ENCODE measurements at regions not wholly inside any gene's neighbourhood (a gene's known extent, or its start where the extent isn't known, plus 50 kb on each side); places are given as distances from the start of the nearest gene placed in this dataset.
"Not testable (repeated sequence)": the region's sequence is repeated elsewhere in the genome, so short reads cannot be mapped to it uniquely, and the experiment has no call there.

GRCh38 chr18:25517881-25518715 lies 166.1 kb upstream of the ZNF521 start:
- Mint-ChIP-seq H3K27ac (no peak overlapping the region), H3K4me1 (peaks cover 3% of the 10 kb centered on the region), H3K9me3 (no peaks in the 10 kb centered on the region), H3K27me3 (no peaks in the 10 kb centered on the region), H3K4me3 (no peak overlapping the region), H3K36me3 (no peaks in the 10 kb centered on the region)
- no peak for DNase-seq

GRCh38 chr18:25516747-25517498 lies 165.0 kb upstream of the ZNF521 start:
- Mint-ChIP-seq H3K27me3 (no peaks in the 10 kb centered on the region), H3K36me3 (no peaks in the 10 kb centered on the region), H3K4me3 (no peak overlapping the region), H3K4me1 (peaks cover 3% of the 10 kb centered on the region), H3K9me3 (no peaks in the 10 kb centered on the region), H3K27ac (no peak overlapping the region)
- no peak for DNase-seq

GRCh38 chr18:25516121-25516520 lies 164.2 kb upstream of the ZNF521 start:
- no peaks in the 10 kb centered on the region for H3K9me3 Mint-ChIP-seq
- H3K27ac Mint-ChIP-seq, result no peak overlapping the region
- no peaks in the 10 kb centered on the region for H3K27me3 Mint-ChIP-seq
- no peaks in the 10 kb centered on the region for H3K36me3 Mint-ChIP-seq
- no peak overlapping the region for H3K4me3 Mint-ChIP-seq
- peaks cover 3% of the 10 kb centered on the region for H3K4me1 Mint-ChIP-seq
- DNase-seq, result no peak

DNA sequence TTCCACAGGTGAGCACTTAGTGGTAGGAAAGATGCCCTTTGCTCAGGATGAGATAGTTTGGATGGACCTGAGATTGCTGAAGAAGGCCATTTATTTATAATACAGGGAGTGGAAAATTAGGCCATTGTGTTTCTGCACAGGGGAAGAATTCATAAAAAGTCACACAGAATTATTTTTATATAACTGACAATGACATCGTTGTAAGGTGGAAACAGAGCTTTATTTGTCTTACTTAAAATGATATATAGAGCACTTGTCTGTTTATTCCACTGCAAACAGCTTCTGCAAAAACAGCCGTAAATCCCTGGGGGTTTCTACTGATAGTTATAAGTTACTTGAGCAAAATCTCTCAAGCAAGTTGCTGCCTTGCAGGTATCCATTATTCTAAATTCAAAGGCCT lies 158.1 kb upstream of the ZNF521 start:
- Mint-ChIP-seq H3K4me1 (no peaks in the 10 kb centered on the region), H3K36me3 (no peaks in the 10 kb centered on the region)
- no peak for DNase-seq

DNA sequence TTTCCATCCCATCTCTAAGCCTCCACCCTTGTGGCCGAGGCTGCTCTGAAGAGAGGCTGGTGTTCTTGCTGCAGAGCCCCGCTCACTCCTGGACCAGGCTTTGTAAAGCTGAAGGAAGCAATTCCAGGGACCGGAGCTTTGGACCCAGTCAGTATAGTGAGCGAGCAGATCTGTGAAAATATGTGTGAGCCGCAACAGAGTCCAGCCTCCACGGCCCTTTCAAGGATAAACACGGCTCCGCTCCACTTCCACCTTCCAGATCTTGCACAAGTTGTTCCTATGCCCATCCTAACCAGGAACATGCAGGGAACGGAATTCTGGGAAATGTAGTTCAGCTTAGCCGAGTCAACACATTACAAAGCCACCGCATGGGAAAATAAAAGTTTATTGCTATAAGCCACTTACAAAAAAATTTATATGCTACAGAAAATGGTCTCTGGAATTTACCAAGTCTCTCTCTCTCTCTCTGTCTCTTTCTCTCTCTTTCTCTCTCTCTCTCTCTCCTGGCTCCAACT lies 151.7 kb upstream of the ZNF521 start:
- H3K4me3 Mint-ChIP-seq, result no peak overlapping the region
- H3K27me3 Mint-ChIP-seq, result peaks cover 14% of the 10 kb centered on the region
- peaks cover 2% of the 10 kb centered on the region for H3K4me1 Mint-ChIP-seq
- no peak for DNase-seq
- no peak overlapping the region for H3K27ac Mint-ChIP-seq
- H3K9me3 Mint-ChIP-seq, result no peaks in the 10 kb centered on the region
- H3K36me3 Mint-ChIP-seq, result no peaks in the 10 kb centered on the region

More for the DNA sequence above, 158.1 kb upstream of the ZNF521 start:
- H3K9me3 Mint-ChIP-seq, result no peaks in the 10 kb centered on the region
- peaks cover 4% of the 10 kb centered on the region for H3K27me3 Mint-ChIP-seq
- H3K27ac Mint-ChIP-seq, result no peak overlapping the region
- H3K4me3 Mint-ChIP-seq, result no peak overlapping the region

DNA sequence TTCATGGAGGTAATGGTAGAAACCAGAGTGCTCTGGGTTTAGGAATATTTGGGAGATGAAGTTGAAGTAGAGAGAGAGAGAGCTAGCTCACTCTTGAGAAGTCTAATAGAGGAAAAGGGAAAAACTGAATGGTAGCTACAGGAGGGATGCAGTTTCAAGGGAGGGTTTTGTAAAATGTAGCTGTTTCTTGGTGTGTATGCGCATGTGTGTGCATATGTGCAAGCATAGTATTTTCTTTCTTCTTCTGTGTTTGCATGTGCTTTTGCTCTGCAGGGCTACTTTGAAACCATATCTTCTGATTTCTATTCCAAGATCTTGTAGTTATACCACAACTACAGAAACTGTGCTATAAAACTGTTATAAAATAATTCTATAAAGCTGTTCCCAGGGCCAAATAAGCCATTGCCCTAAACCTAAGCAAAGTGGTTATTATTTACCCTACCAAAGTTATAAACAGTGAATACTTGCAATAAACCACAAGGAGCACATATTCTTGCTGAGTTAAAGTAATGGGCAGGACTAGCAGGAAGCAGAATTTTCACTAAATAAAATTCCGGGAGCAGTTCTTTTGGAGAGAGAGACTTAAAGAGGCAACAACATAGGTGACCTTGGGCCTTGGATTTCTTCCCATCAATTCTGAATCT lies 145.3 kb upstream of the ZNF521 start:
- Mint-ChIP-seq H3K4me1 (no peaks in the 10 kb centered on the region), H3K36me3 (no peaks in the 10 kb centered on the region), H3K27ac (no peak overlapping the region), H3K4me3 (no peak overlapping the region), H3K27me3 (no peaks in the 10 kb centered on the region), H3K9me3 (peaks cover 4% of the 10 kb centered on the region)
- DNase-seq, result no peak

DNA sequence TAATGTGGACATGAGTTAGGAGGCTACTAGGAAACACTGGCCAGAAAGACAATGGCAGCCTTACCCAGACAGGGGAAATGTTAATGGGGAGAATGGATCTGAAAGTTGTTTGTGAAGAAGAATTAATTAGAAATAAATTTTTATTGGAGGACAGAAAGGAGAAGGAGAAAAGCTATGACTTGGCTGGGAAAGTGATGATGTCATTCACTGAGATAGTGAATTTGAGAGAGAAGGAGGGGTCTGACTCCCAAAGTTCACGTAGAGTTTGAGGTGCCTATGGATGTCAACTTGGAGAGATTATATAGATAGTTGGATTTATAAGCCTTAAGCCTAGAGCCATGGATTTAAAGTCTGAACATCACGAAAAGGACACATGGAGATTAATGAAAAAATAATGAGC lies 144.6 kb upstream of the ZNF521 start:
- no peak overlapping the region for H3K27ac Mint-ChIP-seq
- H3K4me1 Mint-ChIP-seq, result no peaks in the 10 kb centered on the region
- no peaks in the 10 kb centered on the region for H3K36me3 Mint-ChIP-seq
- no peak overlapping the region for H3K4me3 Mint-ChIP-seq
- DNase-seq, result no peak
- peaks cover 4% of the 10 kb centered on the region for H3K9me3 Mint-ChIP-seq
- no peaks in the 10 kb centered on the region for H3K27me3 Mint-ChIP-seq

GRCh38 chr18:25495606-25496005 lies 143.6 kb upstream of the ZNF521 start:
- Mint-ChIP-seq H3K27ac (no peak overlapping the region), H3K9me3 (peaks cover 4% of the 10 kb centered on the region), H3K4me3 (no peak overlapping the region), H3K4me1 (no peaks in the 10 kb centered on the region), H3K36me3 (no peaks in the 10 kb centered on the region), H3K27me3 (no peaks in the 10 kb centered on the region)
- DNase-seq, result no peak

- Mint-ChIP-seq H3K4me1 (no peaks in the 10 kb centered on the region), H3K27me3 (no peaks in the 10 kb centered on the region), H3K9me3 (peaks cover 4% of the 10 kb centered on the region), H3K36me3 (no peaks in the 10 kb centered on the region), H3K4me3 (no peak overlapping the region), H3K27ac (no peak overlapping the region)
- DNase-seq, result no peak
These were observed 142.9 kb upstream of the ZNF521 start for GRCh38 chr18:25494888-25495287.

DNA sequence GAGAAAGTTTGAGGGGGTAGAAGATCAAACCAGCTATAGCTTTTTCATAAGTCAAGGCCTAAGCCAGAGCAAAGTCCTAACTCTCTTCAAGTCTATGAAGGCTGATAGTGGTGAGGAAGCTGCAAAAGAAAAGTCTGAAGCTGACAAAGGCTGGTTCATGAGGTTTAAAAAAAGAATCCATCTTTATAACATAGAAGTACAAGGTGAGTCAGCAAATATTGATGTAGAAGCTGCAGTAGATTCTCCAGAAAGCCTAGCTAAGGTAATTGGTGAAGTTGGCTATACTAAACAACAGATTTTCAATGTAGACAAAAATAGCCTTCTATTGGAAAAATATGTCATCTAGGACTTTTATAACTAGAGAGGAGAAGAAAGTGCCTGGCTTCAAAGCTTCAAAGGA lies 141.4 kb upstream of the ZNF521 start:
- Mint-ChIP-seq H3K36me3 (no peaks in the 10 kb centered on the region), H3K27me3 (no peaks in the 10 kb centered on the region), H3K9me3 (peaks cover 4% of the 10 kb centered on the region), H3K4me3 (no peak overlapping the region), H3K4me1 (no peaks in the 10 kb centered on the region), H3K27ac (no peak overlapping the region)
- DNase-seq, result no peak

- Mint-ChIP-seq H3K9me3 (peaks cover 4% of the 10 kb centered on the region), H3K36me3 (no peaks in the 10 kb centered on the region), H3K4me3 (no peak overlapping the region), H3K27ac (no peak overlapping the region), H3K4me1 (no peaks in the 10 kb centered on the region), H3K27me3 (no peaks in the 10 kb centered on the region)
- no peak for DNase-seq
These were observed 138.3 kb upstream of the ZNF521 start for GRCh38 chr18:25490316-25490715.

DNA sequence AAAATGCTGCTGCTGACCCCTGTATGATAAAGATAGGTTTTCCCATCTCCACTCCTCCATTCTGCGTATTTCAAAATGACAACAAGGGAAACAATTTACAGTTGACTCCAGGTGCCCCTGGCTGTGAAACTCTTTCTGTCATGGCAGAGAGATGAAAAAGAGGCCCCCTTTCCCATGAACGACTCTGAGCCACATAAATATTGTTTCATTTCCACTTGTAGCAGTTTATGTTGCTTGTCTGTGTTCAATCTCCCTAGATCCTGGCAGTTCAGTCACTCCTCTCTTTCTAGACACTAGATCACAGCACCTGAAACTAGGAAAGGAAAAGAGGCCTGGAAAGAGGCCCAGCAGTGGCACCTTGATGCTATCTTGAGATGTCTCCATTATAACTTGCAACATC lies 121.0 kb upstream of the ZNF521 start:
- peaks cover 5% of the 10 kb centered on the region for H3K9me3 Mint-ChIP-seq
- no peak overlapping the region for H3K4me3 Mint-ChIP-seq
- no peak overlapping the region for H3K27ac Mint-ChIP-seq
- no peaks in the 10 kb centered on the region for H3K4me1 Mint-ChIP-seq
- peaks cover 4% of the 10 kb centered on the region for H3K27me3 Mint-ChIP-seq
- no peak for DNase-seq
- H3K36me3 Mint-ChIP-seq, result no peaks in the 10 kb centered on the region

DNA sequence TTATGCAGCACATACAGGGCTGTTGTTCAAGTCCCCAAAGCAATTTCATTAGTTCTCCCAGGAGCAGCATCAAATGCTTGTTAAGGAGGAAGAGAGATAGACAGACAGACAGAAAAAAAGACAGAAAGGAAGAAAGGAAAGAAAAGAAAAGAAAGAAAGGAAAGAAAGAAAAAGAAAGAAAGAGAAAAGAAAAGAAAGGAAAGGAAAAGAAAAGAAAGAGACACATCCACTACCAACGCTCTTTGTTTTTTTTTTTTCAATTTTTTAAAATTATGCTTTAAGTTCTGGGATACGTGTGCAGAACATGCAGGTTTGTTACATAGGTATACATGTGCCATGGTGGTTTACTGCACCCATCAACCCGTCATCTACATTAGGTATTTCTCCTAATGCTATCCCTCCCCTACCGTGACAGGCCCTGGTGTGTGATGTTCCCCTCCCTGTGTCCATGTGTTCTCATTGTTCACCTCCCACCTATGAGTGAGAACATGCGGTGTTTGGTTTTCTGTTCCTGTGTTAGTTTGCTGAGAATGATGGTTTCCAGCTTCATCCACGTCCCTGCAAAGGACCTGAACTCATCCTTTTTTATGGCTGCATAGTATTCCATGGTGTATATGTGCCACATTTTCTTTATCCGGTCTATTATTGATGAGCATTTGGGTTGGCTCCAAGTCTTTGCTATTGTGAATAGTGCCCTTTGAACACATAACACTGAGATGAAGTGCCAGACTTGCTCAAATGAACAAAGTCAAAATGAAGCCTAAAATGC lies 119.0 kb upstream of the ZNF521 start:
- not testable (repeated sequence) for H3K36me3 Mint-ChIP-seq, H3K4me3 Mint-ChIP-seq

GRCh38 chr18:25470062-25470461 lies 118.1 kb upstream of the ZNF521 start:
- no peak overlapping the region for H3K4me3 Mint-ChIP-seq
- peaks cover 5% of the 10 kb centered on the region for H3K9me3 Mint-ChIP-seq
- H3K27me3 Mint-ChIP-seq, result peaks cover 4% of the 10 kb centered on the region
- no peaks in the 10 kb centered on the region for H3K36me3 Mint-ChIP-seq
- DNase-seq, result no peak
- H3K4me1 Mint-ChIP-seq, result no peaks in the 10 kb centered on the region
- H3K27ac Mint-ChIP-seq, result no peak overlapping the region

More for the DNA sequence above, 119.0 kb upstream of the ZNF521 start:
- H3K4me1 Mint-ChIP-seq, H3K27ac Mint-ChIP-seq, H3K9me3 Mint-ChIP-seq, H3K27me3 Mint-ChIP-seq, DNase-seq: not testable (repeated sequence)

GRCh38 chr18:25469489-25469888 lies 117.5 kb upstream of the ZNF521 start:
- H3K36me3 Mint-ChIP-seq, result no peaks in the 10 kb centered on the region
- DNase-seq, result no peak
- no peaks in the 10 kb centered on the region for H3K4me1 Mint-ChIP-seq
- no peak overlapping the region for H3K27ac Mint-ChIP-seq
- no peaks in the 10 kb centered on the region for H3K27me3 Mint-ChIP-seq
- no peak overlapping the region for H3K4me3 Mint-ChIP-seq
- H3K9me3 Mint-ChIP-seq, result peaks cover 5% of the 10 kb centered on the region

Measured in activated naive CD8-positive, alpha-beta T cell treated with anti-CD3 and anti-CD28 coated beads for 36 hours (primary cell).